A673 (cell line): ENCODE measurements at regions not wholly inside any gene's neighbourhood (a gene's known extent, or its start where the extent isn't known, plus 50 kb on each side); places are given as distances from the start of the nearest gene placed in this dataset.

Experiments used
- CTCF ChIP-seq: fragments of 300-800, 200-600 bp; sonication (generic); conservative IDR thresholded peaks from 2 replicates; pipeline ENCODE4 v1.5.1; 2017; ENCODE audit warnings: low read depth, mild to moderate bottlenecking, antibody characterized with exemption, low read length, moderate library complexity, mixed read lengths
- EZH2 ChIP-seq: fragments of 200-600 bp; sonication (generic); IDR thresholded peaks from 2 replicates; pipeline ENCODE4 v1.6.1; 2017; ENCODE audit warnings: borderline replicate concordance, low read depth, mild to moderate bottlenecking, mixed read lengths, antibody characterized with exemption, low read length; ENCODE audit not compliant: poor library complexity, severe bottlenecking

- TF ChIP-seq CTCF (no peak), EZH2 (no peak)
Observed at GRCh38 chr2:155145758-155146229, 447.3 kb downstream of the KCNJ3 start.
